Small intestine (tissue), 7 donors: ENCODE measurements at regions not wholly inside any gene's neighbourhood (a gene's known extent, or its start where the extent isn't known, plus 50 kb on each side); places are given as distances from the start of the nearest gene placed in this dataset.

ENCODE experiments used
- DNase-seq, 2 donors: peaks; one replicate each; pipeline versions ENCODE4 v3.0.0 to v3.0.0-alpha.2; 2013
- FAIRE-seq: peaks from 2 replicates; lab custom pipeline; 2012; peaks lifted over from hg19 to GRCh38; lab: Jason Lieb, UNC
- H3K27ac ChIP-seq, 3 donors: one replicate each; pipeline ENCODE4 v1.5.1; 2013; ENCODE audit warnings: low read length in 2 of 3, mild to moderate bottlenecking in 2 of 3, control low read depth in 1 of 3, inconsistent platforms in 1 of 3, low read depth in 1 of 3, moderate library complexity in 1 of 3
- H3K27me3 ChIP-seq, 3 donors: one replicate each; pipeline ENCODE4 v1.6.1; 2013; ENCODE audit warnings: low read length in 3 of 3, inconsistent platforms in 1 of 3; ENCODE audit not compliant: control insufficient read depth in 3 of 3, insufficient read depth in 3 of 3
- H3K36me3 ChIP-seq, 3 donors: one replicate each; pipeline ENCODE4 v1.6.1; 2013; ENCODE audit warnings: low read length in 3 of 3, inconsistent platforms in 1 of 3, low read depth in 1 of 3, mild to moderate bottlenecking in 1 of 3, moderate library complexity in 1 of 3; ENCODE audit not compliant: control insufficient read depth in 3 of 3, insufficient read depth in 2 of 3
- H3K4me1 ChIP-seq, 3 donors: one replicate each; pipeline ENCODE4 v1.6.1; 2013; ENCODE audit warnings: low read length in 2 of 3, inconsistent platforms in 1 of 3, low read depth in 1 of 3, mild to moderate bottlenecking in 1 of 3, moderate library complexity in 1 of 3; ENCODE audit not compliant: control insufficient read depth in 3 of 3, insufficient read depth in 2 of 3
- H3K4me3 ChIP-seq, 3 donors: one replicate each; pipeline ENCODE4 v1.5.1; 2013; ENCODE audit warnings: low read length in 3 of 3, control low read depth in 1 of 3, inconsistent platforms in 1 of 3, low read depth in 1 of 3, mild to moderate bottlenecking in 1 of 3, moderate library complexity in 1 of 3
- H3K9me3 ChIP-seq, 2 donors: one replicate each; pipeline ENCODE4 v1.6.1; 2013; ENCODE audit warnings: low read depth in 1 of 2, low read length in 1 of 2; ENCODE audit not compliant: control insufficient read depth in 2 of 2, insufficient read depth in 1 of 2
- WGBS, 3 donors: extraction: QIAGEN DNeasy Blood & Tissue Kit; methylation state at CpG; one replicate each; pipeline ENCODE4 v1.1.7; 2013; 5-methylcytosine and 5-hydroxymethylcytosine counted together
- donor health status: healthy with polysubstance abuse.
- donor health status: control.
- donor health status: control.
- donor health status: Bipolar disorder and iron deficiency.
- donor health status: healthy.

- DNase-seq: peak in 1 of 2 donors; percentile 75
- WGBS, 3 donors: 80 to 87% (median 81%) methylated on average over 3 of the region's 3 CpGs
- FAIRE-seq: no peak
- H3K9me3 ChIP-seq: peaks cover 0 to 5% of the 10 kb centered on the region in 2 donors
- peak overlapping the region in 1 of 3 donors; percentile 62 for H3K27ac ChIP-seq
- H3K4me1 ChIP-seq: peaks cover 0 to 33% (median 2%) of the 10 kb centered on the region in 3 donors
- H3K27me3 ChIP-seq: peaks cover 0 to 2% (median 0%) of the 10 kb centered on the region in 3 donors
- peaks cover 0 to 2% (median 0%) of the 10 kb centered on the region in 3 donors for H3K36me3 ChIP-seq
- H3K4me3 ChIP-seq: no peak overlapping the region
Observed at GRCh38 chr9:569296-569695, 272.2 kb upstream of the DMRT1 start.

- FAIRE-seq: no peak
- peak overlapping the region in 1 of 3 donors; percentile 62 for H3K27ac ChIP-seq
- WGBS, 3 donors: 65 to 85% (median 81%) methylated on average over 5 of the region's 5 CpGs
Observed at GRCh38 chr9:570187-570586, 271.3 kb upstream of the DMRT1 start.

GRCh38 chr9:571066-571465 is 270.4 kb upstream of the DMRT1 start:
- Histone ChIP-seq H3K36me3 (no peaks in the 10 kb centered on the region), H3K4me1 (peaks cover 0 to 33% (median 2%) of the 10 kb centered on the region in 3 donors), H3K27me3 (peaks cover 0 to 2% (median 0%) of the 10 kb centered on the region in 3 donors), H3K4me3 (no peak overlapping the region), H3K9me3 (peaks cover 0 to under 1% of the 10 kb centered on the region in 2 donors), H3K27ac (peak overlapping the region in 2 of 3 donors; percentile 10 to 15)
- DNase-seq (peak in 1 of 2 donors; percentile 42), FAIRE-seq (no peak)
- 27 to 55% (median 40%) methylated on average over 3 of the region's 3 CpGs for WGBS, 3 donors

More at GRCh38 chr9:570187-570586, 271.3 kb upstream of the DMRT1 start:
- peaks cover 0 to 2% (median 0%) of the 10 kb centered on the region in 3 donors for H3K36me3 ChIP-seq
- H3K9me3 ChIP-seq: peaks cover 0 to 5% of the 10 kb centered on the region in 2 donors
- H3K27me3 ChIP-seq: peaks cover 0 to 2% (median 0%) of the 10 kb centered on the region in 3 donors
- H3K4me3 ChIP-seq: no peak overlapping the region
- peaks cover 0 to 33% (median 2%) of the 10 kb centered on the region in 3 donors for H3K4me1 ChIP-seq
- no peak for DNase-seq

GRCh38 chr9:571741-572140 is 269.8 kb upstream of the DMRT1 start:
- Histone ChIP-seq H3K4me1 (peaks cover 0 to 33% (median 2%) of the 10 kb centered on the region in 3 donors), H3K36me3 (no peaks in the 10 kb centered on the region), H3K27ac (peak overlapping the region in 1 of 3 donors; percentile 15), H3K4me3 (no peak overlapping the region), H3K27me3 (peaks cover 0 to 2% (median 0%) of the 10 kb centered on the region in 3 donors), H3K9me3 (no peaks in the 10 kb centered on the region)
- WGBS, 3 donors: 23 to 52% (median 39%) methylated on average over 2 of the region's 2 CpGs
- DNase-seq (peak; percentile 62 to 70), FAIRE-seq (no peak)

- FAIRE-seq (no peak), DNase-seq (peak in 1 of 2 donors; percentile 20)
- 79 to 83% (median 83%) methylated on average over 10 of the region's 10 CpGs for WGBS, 3 donors
- Histone ChIP-seq H3K4me3 (no peak overlapping the region), H3K9me3 (peaks cover 0 to 2% of the 10 kb centered on the region in 2 donors), H3K36me3 (no peaks in the 10 kb centered on the region), H3K27me3 (no peaks in the 10 kb centered on the region), H3K4me1 (peaks cover 0 to 18% (median 0%) of the 10 kb centered on the region in 3 donors), H3K27ac (peak overlapping the region in 1 of 3 donors; percentile 8)
Observed at GRCh38 chr9:573691-574410, 267.6 kb upstream of the DMRT1 start.

- H3K4me3 ChIP-seq: no peak overlapping the region
- FAIRE-seq (no peak), DNase-seq (no peak)
- 86 to 89% (median 87%) methylated on average over 1 of the region's 1 CpG for WGBS, 3 donors
- H3K36me3 ChIP-seq: no peaks in the 10 kb centered on the region
- peaks cover 0 to 2% of the 10 kb centered on the region in 2 donors for H3K9me3 ChIP-seq
- H3K27ac ChIP-seq: no peak overlapping the region
- no peaks in the 10 kb centered on the region for H3K27me3 ChIP-seq
- H3K4me1 ChIP-seq: peaks cover 0 to 12% (median 0%) of the 10 kb centered on the region in 3 donors
Observed at GRCh38 chr9:575139-575538, 266.4 kb upstream of the DMRT1 start.

- no peak overlapping the region for H3K4me3 ChIP-seq
- WGBS, 3 donors: 96 to 97% (median 96%) methylated on average over 33 to 39 of the region's 39 CpGs
- DNase-seq (no peak), FAIRE-seq (no peak)
- peaks cover 0 to 9% of the 10 kb centered on the region in 2 donors for H3K9me3 ChIP-seq
- H3K27ac ChIP-seq: no peak overlapping the region
- H3K27me3 ChIP-seq: no peaks in the 10 kb centered on the region
- no peaks in the 10 kb centered on the region for H3K4me1 ChIP-seq
- peaks cover 0 to 2% (median 2%) of the 10 kb centered on the region in 3 donors for H3K36me3 ChIP-seq
Observed at GRCh38 chr9:580652-581342, 260.7 kb upstream of the DMRT1 start.
